Endothelial cell of umbilical vein (primary cell): ENCODE measurements at regions not wholly inside any gene's neighbourhood (a gene's known extent, or its start where the extent isn't known, plus 50 kb on each side); places are given as distances from the start of the nearest gene placed in this dataset.
"Not testable (repeated sequence)": the region's sequence is repeated elsewhere in the genome, so short reads cannot be mapped to it uniquely, and the experiment has no call there.

Source experiments
- BruUV-seq: library from RNA; stranded (reverse); fragments of 400-500 nt; replicated peaks from 2 replicates; lab custom pipeline; 2021; lab: Mats Ljungman, UMichigan
- CTCF ChIA-PET: fragments of 300-600, 350-600 bp; sonication (Branson Sonifier 250); formaldehyde crosslinking; loops from one replicate; lab custom pipeline; 2021; ENCODE audit warnings: antibody characterized with exemption, inconsistent platforms; lab: Charles Lee
- POLR2A ChIA-PET: fragments of 300-600, 350-600 bp; sonication (Branson Sonifier 250); formaldehyde crosslinking; loops from one replicate; lab custom pipeline; 2021; ENCODE audit warnings: antibody characterized with exemption, inconsistent platforms; lab: Charles Lee
- DNase-seq: peaks from one replicate; pipeline ENCODE4 v3.0.0-alpha.2; 2011; ENCODE audit warnings: low read depth, low spot score
- FAIRE-seq: peaks from 2 replicates; lab custom pipeline; 2011; peaks lifted over from hg19 to GRCh38; lab: Jason Lieb, UNC
- H2AFZ ChIP-seq: 2 replicates; pipeline ENCODE4 v1.6.0; 2012; ENCODE audit warnings: low read depth, low read length, control low read depth, inconsistent platforms
- H3K27ac ChIP-seq: 2 replicates; pipeline ENCODE4 v1.5.1; 2011; ENCODE audit warnings: low read depth, mild to moderate bottlenecking, control low read depth, low read length, moderate library complexity; ENCODE audit not compliant: insufficient read depth
- H3K27me3 ChIP-seq, 2 experiments: 2 replicates each; pipeline versions ENCODE4 v1.6.0 to v1.6.1; 2011; ENCODE audit warnings: low read length in 2 of 2, mixed read lengths in 1 of 2; ENCODE audit not compliant: control insufficient read depth in 2 of 2, insufficient read depth in 2 of 2
- H3K36me3 ChIP-seq, 2 experiments: 2 replicates in 1 of 2; 3 replicates in 1 of 2; pipeline ENCODE4 v1.5.1; 2011; ENCODE audit warnings: low read length in 2 of 2, mild to moderate bottlenecking in 1 of 2, moderate library complexity in 1 of 2; ENCODE audit not compliant: control insufficient read depth in 2 of 2, insufficient read depth in 2 of 2; ENCODE audit errors: extremely low read depth in 1 of 2
- H3K4me1 ChIP-seq: 3 replicates; pipeline ENCODE4 v1.5.1; 2011; ENCODE audit warnings: mild to moderate bottlenecking, low read length; ENCODE audit not compliant: control insufficient read depth, insufficient read depth; ENCODE audit errors: extremely low read depth
- H3K4me2 ChIP-seq: 2 replicates; pipeline ENCODE4 v1.6.1; 2011; ENCODE audit warnings: low read length, control low read depth, mixed read lengths; ENCODE audit not compliant: insufficient read depth
- H3K4me3 ChIP-seq, 3 experiments: fragments of 200-600 bp in 1 of 3; sonication (generic), shearing (Covaris generic) in 1 of 3; replicated peaks in 1 of 3; 2 replicates each; pipeline ENCODE4 v1.5.1; 2011 to 2016; ENCODE audit warnings: control low read depth in 3 of 3, low read length in 3 of 3, mild to moderate bottlenecking in 2 of 3, inconsistent platforms in 1 of 3, low read depth in 1 of 3, moderate library complexity in 1 of 3; ENCODE audit not compliant: insufficient read depth in 1 of 3
- H3K79me2 ChIP-seq: 2 replicates; pipeline ENCODE4 v1.6.0; 2012; ENCODE audit warnings: low read length, inconsistent platforms; ENCODE audit not compliant: control insufficient read depth, insufficient read depth
- H3K9ac ChIP-seq: replicated peaks from 2 replicates; pipeline ENCODE3; 2011; ENCODE audit warnings: low read length, control low read depth; ENCODE audit not compliant: insufficient read depth; ENCODE audit errors: extremely low read depth
- H3K9me1 ChIP-seq: replicated peaks from 3 replicates; pipeline ENCODE4 v1.6.0; 2011; ENCODE audit warnings: mild to moderate bottlenecking, low read length; ENCODE audit not compliant: control insufficient read depth, insufficient read depth; ENCODE audit errors: extremely low read depth
- H3K9me3 ChIP-seq: replicated peaks from 2 replicates; pipeline ENCODE4 v1.5.1; 2012; ENCODE audit warnings: low read length, inconsistent platforms; ENCODE audit not compliant: control insufficient read depth, insufficient read depth
- H4K20me1 ChIP-seq: replicated peaks from 2 replicates; pipeline ENCODE3; 2011; ENCODE audit warnings: mild to moderate bottlenecking, low read length; ENCODE audit not compliant: control insufficient read depth, insufficient read depth; ENCODE audit errors: extremely low read depth
- CTCF ChIP-seq, 2 donors: IDR thresholded peaks; 1 replicate in 1 of 2; 2 replicates in 1 of 2; pipeline ENCODE4 v1.5.1; 2011; ENCODE audit warnings: low read length in 2 of 2, mild to moderate bottlenecking in 2 of 2, moderate library complexity in 2 of 2, control low read depth in 1 of 2, inconsistent platforms in 1 of 2, low read depth in 1 of 2; ENCODE audit not compliant: insufficient read depth in 1 of 2; ENCODE audit errors: extremely low read depth in 1 of 2
- EZH2 ChIP-seq: IDR thresholded peaks from 2 replicates; pipeline ENCODE4 v1.6.1; 2012; ENCODE audit warnings: borderline replicate concordance, low read depth, mild to moderate bottlenecking, moderate library complexity, low read length, inconsistent platforms; ENCODE audit not compliant: severe bottlenecking
- FOS ChIP-seq: IDR thresholded peaks from 2 replicates; pipeline ENCODE4 v1.6.1; 2011; ENCODE audit warnings: mild to moderate bottlenecking, low read length, moderate library complexity, borderline replicate concordance; ENCODE audit not compliant: insufficient read depth
- GATA2 ChIP-seq: IDR thresholded peaks from 2 replicates; pipeline ENCODE4 v1.7.0; 2011; ENCODE audit warnings: low read depth, mild to moderate bottlenecking, moderate library complexity, mixed read lengths, low read length; ENCODE audit not compliant: insufficient read length, insufficient read depth
- JUN ChIP-seq: IDR thresholded peaks from 2 replicates; pipeline ENCODE4 v1.6.1; 2011; ENCODE audit warnings: borderline replicate concordance, low read depth; ENCODE audit not compliant: insufficient read length, insufficient read depth
- MAX ChIP-seq: IDR thresholded peaks from 2 replicates; pipeline ENCODE4 v1.6.1; 2011; ENCODE audit not compliant: insufficient read depth, insufficient read length
- MYC ChIP-seq: IDR thresholded peaks from one replicate; pipeline ENCODE4 v1.6.1; 2011; ENCODE audit warnings: mild to moderate bottlenecking, low read depth, low read length
- POLR2A ChIP-seq: IDR thresholded peaks from 2 replicates; pipeline ENCODE4 v1.6.1; 2012; ENCODE audit warnings: low read depth, mild to moderate bottlenecking, control low read depth, low read length
- POLR2AphosphoS5 ChIP-seq: IDR thresholded peaks from 2 replicates; pipeline ENCODE4 v1.6.1; 2012; ENCODE audit warnings: low read depth, mild to moderate bottlenecking, control low read depth, low read length, moderate library complexity; ENCODE audit not compliant: insufficient read depth
- dilution Hi-C: fragments of 300-500 bp; cut with MboI; formaldehyde crosslinking; loops from one replicate; pipeline ENCODE4 v1.15.0; 2019; ENCODE audit warnings: low sequenced_read_pairs; ENCODE audit not compliant: extremely low pct_ligation_motif_present
- intact Hi-C: fragments of 100-400 bp; cut with micrococcal nuclease; formaldehyde crosslinking; loops from one replicate; pipeline ENCODE4 v1.10.0; 2022

GRCh38 chr2:52594026-52594425 lies 1173.6 kb upstream of the CHAC2 start:
- peaks cover 3% of the 10 kb centered on the region for H3K4me1 ChIP-seq

GRCh38 chr2:52584071-52584470 lies 1183.5 kb upstream of the CHAC2 start:
- DNase-seq, FAIRE-seq, H3K4me3 ChIP-seq, H3K36me3 ChIP-seq, intact Hi-C loops, BruUV-seq, H3K9me3 ChIP-seq, H3K27ac ChIP-seq, dilution Hi-C loops, H4K20me1 ChIP-seq, H3K4me2 ChIP-seq, POLR2A ChIA-PET, H3K9ac ChIP-seq, H2AFZ ChIP-seq, H3K79me2 ChIP-seq, H3K4me1 ChIP-seq, CTCF ChIA-PET, H3K27me3 ChIP-seq, H3K9me1 ChIP-seq: not testable (repeated sequence)

More at GRCh38 chr2:52594026-52594425, 1173.6 kb upstream of the CHAC2 start:
- no peaks in the 10 kb centered on the region for H3K9me3 ChIP-seq
- FAIRE-seq (no peak), DNase-seq (peak; percentile 51)
- H3K9ac ChIP-seq: no peak overlapping the region
- dilution Hi-C loops: no loop called here
- no peak for TF ChIP-seq GATA2
- TF ChIP-seq JUN: no peak
- no peak for TF ChIP-seq CTCF (IDR thresholded peaks at IDR 0.05; ENCODE audit: extremely low read depth in 1 of 2, insufficient read depth in 1 of 2, low read depth in 1 of 2, low read length in 2 of 2)
- no peak for TF ChIP-seq FOS
- no peak for TF ChIP-seq MAX
- TF ChIP-seq POLR2A: no peak
- no peak for TF ChIP-seq POLR2AphosphoS5
- TF ChIP-seq EZH2: no peak
- TF ChIP-seq MYC: no peak
- no peaks in the 10 kb centered on the region for H3K79me2 ChIP-seq
- H2AFZ ChIP-seq: no peak overlapping the region
- no peak overlapping the region for H3K4me2 ChIP-seq
- no TSS peak for BruUV-seq
- no peak overlapping the region for H3K27ac ChIP-seq
- no peaks in the 10 kb centered on the region for H3K36me3 ChIP-seq
- no peak overlapping the region for H3K4me3 ChIP-seq
- H4K20me1 ChIP-seq: no peaks in the 10 kb centered on the region
- H3K9me1 ChIP-seq: no peaks in the 10 kb centered on the region
- ChIA-PET CTCF (no interaction called here), POLR2A (no interaction called here)
- intact Hi-C loops: no loop called here
- H3K27me3 ChIP-seq: no peaks in the 10 kb centered on the region
